Lung (tissue), 11 donors: ENCODE measurements at regions not wholly inside any gene's neighbourhood (a gene's known extent, or its start where the extent isn't known, plus 50 kb on each side); places are given as distances from the start of the nearest gene placed in this dataset.

Experiments used
- ATAC-seq: fragments of 200-7000 bp; cut with Tn5 transposase; one replicate; pipeline ENCODE4 v1.9.1; 2020; ENCODE audit warnings: moderate number of reproducible peaks; ENCODE audit not compliant: insufficient read depth, low FRiP score
- DNase-seq, 3 donors: peaks; one replicate each; pipeline ENCODE4 v3.0.0-alpha.2; 2013 to 2017
- H3K27ac ChIP-seq, 2 donors: one replicate each; pipeline ENCODE4 v1.5.1; 2013; ENCODE audit warnings: mild to moderate bottlenecking in 2 of 2, moderate library complexity in 2 of 2, control low read depth in 1 of 2, inconsistent platforms in 1 of 2, low read depth in 1 of 2, low read length in 1 of 2
- H3K27me3 ChIP-seq, 3 donors: one replicate each; pipeline ENCODE4 v1.5.1; 2013; ENCODE audit warnings: low read length in 2 of 3; ENCODE audit not compliant: control insufficient read depth in 3 of 3, insufficient read depth in 3 of 3
- H3K36me3 ChIP-seq, 4 donors: one replicate each; pipeline ENCODE4 v1.5.1; 2013; ENCODE audit warnings: low read length in 4 of 4, mild to moderate bottlenecking in 1 of 4, moderate library complexity in 1 of 4; ENCODE audit not compliant: control insufficient read depth in 4 of 4, insufficient read depth in 4 of 4
- H3K4me1 ChIP-seq, 5 donors: one replicate each; pipeline ENCODE4 v1.5.1; 2013; ENCODE audit warnings: low read length in 5 of 5, mild to moderate bottlenecking in 2 of 5, moderate library complexity in 1 of 5; ENCODE audit not compliant: control insufficient read depth in 5 of 5, insufficient read depth in 5 of 5
- H3K4me3 ChIP-seq: one replicate; pipeline ENCODE4 v1.5.1; 2013; ENCODE audit warnings: mild to moderate bottlenecking, control low read depth, moderate library complexity
- H3K9ac ChIP-seq, 2 donors: one replicate each; pipeline ENCODE4 v1.5.1; 2013; ENCODE audit warnings: low read length in 2 of 2, control low read depth in 1 of 2; ENCODE audit not compliant: insufficient read depth in 1 of 2
- H3K9me3 ChIP-seq, 4 donors: one replicate each; pipeline ENCODE4 v1.5.1; 2013; ENCODE audit warnings: low read length in 3 of 4, mild to moderate bottlenecking in 1 of 4, moderate library complexity in 1 of 4; ENCODE audit not compliant: control insufficient read depth in 4 of 4, insufficient read depth in 3 of 4
- WGBS, 2 donors: extraction: QIAGEN DNeasy Blood & Tissue Kit; methylation state at CpG; one replicate each; pipeline ENCODE4 v1.1.7; 2013; 5-methylcytosine and 5-hydroxymethylcytosine counted together
- TF ChIP-seq, protein P1 (sequence below): IDR thresholded peaks from 2 replicates; pipeline ENCODE4 v1.5.1; 2012; ENCODE audit warnings: mild to moderate bottlenecking; ENCODE audit errors: control extremely low read depth, extremely low read depth
- donor health status: control.
- donor health status: control.
- donor health status: Bipolar disorder and iron deficiency.
- donor health status: healthy.
- donor health status: DM: yes; HTN: yes; CAD: no.

DNA sequence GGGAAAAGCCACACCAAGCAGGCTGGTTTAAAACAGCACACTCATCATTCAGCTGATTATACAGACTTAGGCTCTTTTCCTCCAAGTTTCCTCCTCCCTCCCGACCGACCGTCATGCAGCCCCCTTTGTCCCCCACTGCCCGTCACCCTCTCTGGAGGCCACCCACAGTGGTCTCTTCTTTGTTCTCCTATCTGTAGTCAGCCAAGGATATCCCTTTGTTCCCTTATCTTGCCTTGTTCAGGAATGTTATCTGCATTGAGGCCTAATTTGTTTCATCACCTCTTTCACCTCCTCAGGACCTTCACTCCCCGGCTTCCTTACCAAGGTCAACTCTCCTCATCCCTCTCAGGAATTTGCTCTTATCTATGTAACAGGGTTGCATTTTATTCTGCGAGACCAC lies 186.4 kb upstream of the CDH13 start:
- Histone ChIP-seq H3K27me3 (no peaks in the 10 kb centered on the region), H3K27ac (no peak overlapping the region), H3K4me3 (no peak overlapping the region), H3K36me3 (no peaks in the 10 kb centered on the region), H3K9ac (no peak overlapping the region), H3K4me1 (no peaks in the 10 kb centered on the region), H3K9me3 (no peaks in the 10 kb centered on the region)
- no peak for DNase-seq
- WGBS, 2 donors = 55 to 71% methylated on average over 6 of the region's 6 CpGs
- ATAC-seq = no peak
- TF ChIP-seq, protein P1, sequence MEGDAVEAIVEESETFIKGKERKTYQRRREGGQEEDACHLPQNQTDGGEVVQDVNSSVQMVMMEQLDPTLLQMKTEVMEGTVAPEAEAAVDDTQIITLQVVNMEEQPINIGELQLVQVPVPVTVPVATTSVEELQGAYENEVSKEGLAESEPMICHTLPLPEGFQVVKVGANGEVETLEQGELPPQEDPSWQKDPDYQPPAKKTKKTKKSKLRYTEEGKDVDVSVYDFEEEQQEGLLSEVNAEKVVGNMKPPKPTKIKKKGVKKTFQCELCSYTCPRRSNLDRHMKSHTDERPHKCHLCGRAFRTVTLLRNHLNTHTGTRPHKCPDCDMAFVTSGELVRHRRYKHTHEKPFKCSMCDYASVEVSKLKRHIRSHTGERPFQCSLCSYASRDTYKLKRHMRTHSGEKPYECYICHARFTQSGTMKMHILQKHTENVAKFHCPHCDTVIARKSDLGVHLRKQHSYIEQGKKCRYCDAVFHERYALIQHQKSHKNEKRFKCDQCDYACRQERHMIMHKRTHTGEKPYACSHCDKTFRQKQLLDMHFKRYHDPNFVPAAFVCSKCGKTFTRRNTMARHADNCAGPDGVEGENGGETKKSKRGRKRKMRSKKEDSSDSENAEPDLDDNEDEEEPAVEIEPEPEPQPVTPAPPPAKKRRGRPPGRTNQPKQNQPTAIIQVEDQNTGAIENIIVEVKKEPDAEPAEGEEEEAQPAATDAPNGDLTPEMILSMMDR = no peak

DNA sequence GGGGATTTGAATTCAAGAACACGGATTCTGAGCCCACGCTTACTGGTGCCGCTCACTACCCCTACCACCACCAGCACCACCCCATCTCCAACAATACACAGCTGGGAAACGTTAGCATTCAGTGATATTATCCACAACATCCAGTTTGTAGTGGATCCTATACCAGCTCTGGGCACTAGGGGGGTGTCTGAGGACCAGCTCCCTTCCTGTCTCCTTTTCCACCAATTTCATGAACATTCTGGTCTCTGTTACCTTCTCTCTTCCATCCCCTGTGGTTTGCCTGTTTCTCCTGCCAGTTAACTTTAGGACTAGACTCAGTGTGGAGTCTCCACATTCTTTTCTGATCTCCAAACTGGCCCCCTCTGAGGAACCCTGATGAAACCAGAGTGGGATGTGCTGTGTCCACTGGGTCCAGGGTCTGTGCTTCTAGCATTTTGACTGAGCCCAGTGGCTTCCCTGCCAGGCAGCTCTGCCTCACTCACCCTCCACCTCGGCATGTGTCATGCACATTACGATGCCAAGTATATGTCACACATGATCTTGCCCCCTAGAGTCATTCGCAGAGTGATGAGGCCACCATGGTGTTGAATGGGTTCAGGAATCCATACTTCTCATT lies 187.0 kb upstream of the CDH13 start:
- ATAC-seq (no peak), DNase-seq (no peak)
- Histone ChIP-seq H3K27ac (no peak overlapping the region), H3K9ac (no peak overlapping the region), H3K36me3 (no peaks in the 10 kb centered on the region), H3K4me1 (no peaks in the 10 kb centered on the region), H3K4me3 (no peak overlapping the region), H3K9me3 (no peaks in the 10 kb centered on the region), H3K27me3 (no peaks in the 10 kb centered on the region)
- TF ChIP-seq, protein P1 = no peak
- 75 to 80% methylated on average over 7 of the region's 7 CpGs for WGBS, 2 donors

DNA sequence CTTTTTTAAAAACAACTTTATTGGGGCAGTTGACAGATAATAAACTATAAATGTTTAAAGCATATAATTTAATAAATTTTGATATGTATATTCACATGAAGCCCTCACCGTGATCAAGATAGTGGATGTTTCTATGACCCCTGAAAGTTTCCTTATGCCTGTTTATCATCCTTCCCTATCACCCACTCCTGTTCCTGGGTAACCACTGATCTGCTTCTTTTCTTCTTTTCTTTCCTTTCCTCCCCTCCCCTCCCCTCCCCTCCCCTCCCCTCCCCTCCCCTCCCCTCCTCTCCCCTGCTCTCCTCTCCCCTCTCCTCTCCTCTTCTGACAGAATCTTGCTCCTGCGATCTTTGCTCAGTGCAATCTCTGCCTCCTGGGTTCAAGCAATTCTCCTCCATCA lies 193.7 kb upstream of the CDH13 start:
- no peak for ATAC-seq
- H3K36me3 ChIP-seq = no peaks in the 10 kb centered on the region
- no peak for DNase-seq
- H3K4me3 ChIP-seq = no peak overlapping the region
- 90 to 95% methylated on average over 1 to 2 of the region's 2 CpGs for WGBS, 2 donors
- H3K27ac ChIP-seq = no peak overlapping the region
- H3K9ac ChIP-seq = no peak overlapping the region
- peaks cover 0 to 5% (median 0%) of the 10 kb centered on the region in 3 donors for H3K27me3 ChIP-seq
- H3K9me3 ChIP-seq = no peaks in the 10 kb centered on the region
- H3K4me1 ChIP-seq = no peaks in the 10 kb centered on the region
- TF ChIP-seq, protein P1 = no peak

DNA sequence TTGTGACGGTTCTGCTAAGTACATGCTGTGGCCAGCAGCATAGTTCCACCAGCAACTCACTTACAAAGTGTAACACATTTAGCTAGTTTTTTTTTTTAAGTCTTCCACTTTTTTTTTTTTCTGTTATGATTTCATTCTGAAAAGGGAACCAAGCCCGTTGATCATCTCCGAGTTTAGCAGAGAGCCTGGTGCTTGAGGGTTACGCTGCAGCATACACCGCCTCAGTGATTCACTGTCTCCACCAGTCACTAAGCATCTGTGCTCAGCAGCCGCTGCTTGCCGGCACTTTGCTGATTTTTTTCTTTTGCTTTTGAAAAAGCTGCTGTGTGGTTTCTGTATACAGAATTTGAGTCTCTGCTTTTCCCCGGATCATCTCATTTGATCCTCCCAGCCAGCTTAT lies 194.5 kb upstream of the CDH13 start:
- WGBS, 2 donors = 58 to 61% methylated on average over 8 of the region's 8 CpGs
- H3K9ac ChIP-seq = no peak overlapping the region
- peaks cover 0 to 5% (median 0%) of the 10 kb centered on the region in 3 donors for H3K27me3 ChIP-seq
- DNase-seq = no peak
- TF ChIP-seq, protein P1 = no peak
- H3K27ac ChIP-seq = no peak overlapping the region
- no peaks in the 10 kb centered on the region for H3K36me3 ChIP-seq
- H3K4me1 ChIP-seq = no peaks in the 10 kb centered on the region
- no peak overlapping the region for H3K4me3 ChIP-seq
- H3K9me3 ChIP-seq = no peaks in the 10 kb centered on the region
- no peak for ATAC-seq
